ENCODE measurements at regions not wholly inside any gene's neighbourhood (a gene's known extent, or its start where the extent isn't known, plus 50 kb on each side); places are given as distances from the start of the nearest gene placed in this dataset.

DNA sequence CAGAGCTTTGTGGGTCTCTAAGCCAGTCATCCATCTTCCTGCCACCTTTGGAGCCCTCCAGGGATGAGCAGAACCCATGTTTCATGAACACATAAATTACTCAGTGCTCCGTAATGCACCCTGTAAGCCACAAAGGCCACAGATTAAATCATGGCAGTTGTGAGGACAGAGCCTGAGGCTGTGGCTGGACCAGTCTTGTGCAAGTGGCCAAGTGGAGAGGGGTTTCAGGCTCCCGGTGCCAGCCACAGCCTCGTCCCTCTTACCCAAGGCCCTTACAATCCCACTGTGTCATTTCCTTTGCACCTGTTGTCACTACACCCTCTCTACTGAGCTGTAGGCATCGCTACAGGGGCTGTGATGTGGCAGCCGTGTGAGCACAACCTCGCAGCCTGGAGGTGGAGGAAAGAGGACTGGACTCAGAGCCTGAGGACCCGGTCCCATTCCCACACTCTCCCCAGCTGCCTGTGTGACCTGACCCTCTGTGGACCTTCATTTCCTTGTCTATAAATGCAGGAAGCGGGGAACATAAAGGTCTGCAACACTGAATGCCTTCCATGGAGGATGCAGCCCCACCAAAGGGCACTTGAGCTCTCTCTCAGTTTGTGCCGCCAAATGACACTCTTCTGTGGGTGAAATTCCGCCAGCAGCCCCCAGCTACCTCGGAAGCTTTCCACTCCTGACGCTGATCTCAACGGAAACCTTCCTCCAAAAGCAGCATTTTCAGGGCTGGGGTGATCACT lies 792.0 kb downstream of the UQCRFS1 start:
- TF ChIP-seq CTCF (IDR thresholded peaks at IDR 0.05): no peak

- TF ChIP-seq CTCF (IDR thresholded peaks at IDR 0.05): no peak
These were observed 793.6 kb downstream of the UQCRFS1 start for GRCh38 chr19:28419312-28419711.

DNA sequence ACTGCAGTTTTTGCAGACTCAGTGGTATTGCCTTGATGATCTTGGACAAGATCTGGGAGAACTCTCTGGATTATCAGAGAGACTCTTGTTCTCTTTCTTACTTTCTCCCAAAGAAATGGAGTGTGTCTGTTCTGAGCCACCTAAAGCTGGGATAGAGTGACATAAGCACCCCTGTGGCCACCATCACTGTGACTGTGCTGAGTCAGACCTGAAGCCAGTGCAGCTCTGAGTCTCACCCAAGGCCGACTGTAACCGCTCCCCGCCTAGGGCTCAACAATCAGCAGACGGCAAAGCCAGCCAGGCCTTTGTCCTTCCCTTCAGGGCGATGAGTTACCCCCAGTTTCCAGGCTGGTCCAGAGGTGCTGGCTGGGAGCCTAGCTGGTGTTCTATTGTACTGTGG lies 795.6 kb downstream of the UQCRFS1 start:
- no peak for TF ChIP-seq CTCF (IDR thresholded peaks at IDR 0.05)

- no peak for TF ChIP-seq CTCF (IDR thresholded peaks at IDR 0.05)
These were observed 796.7 kb downstream of the UQCRFS1 start for GRCh38 chr19:28416245-28416644.

GRCh38 chr19:28414748-28415147 lies 798.2 kb downstream of the UQCRFS1 start:
- no peak for TF ChIP-seq CTCF (IDR thresholded peaks at IDR 0.05)

- TF ChIP-seq CTCF (IDR thresholded peaks at IDR 0.05): no peak
These were observed 803.1 kb downstream of the UQCRFS1 start for GRCh38 chr19:28409859-28410258.

GRCh38 chr19:28406966-28407365 lies 806.0 kb downstream of the UQCRFS1 start:
- TF ChIP-seq CTCF (IDR thresholded peaks at IDR 0.05): no peak

- no peak for TF ChIP-seq CTCF (IDR thresholded peaks at IDR 0.05)
These were observed 807.6 kb downstream of the UQCRFS1 start for GRCh38 chr19:28405346-28405742.

Data from LNCAP (cell line).